SK-N-SH (cell line): ENCODE measurements at regions not wholly inside any gene's neighbourhood (a gene's known extent, or its start where the extent isn't known, plus 50 kb on each side); places are given as distances from the start of the nearest gene placed in this dataset.

Source experiments
- CTCF ChIA-PET: fragments of 300-600, 350-600 bp; formaldehyde crosslinking; extraction: SDS; loops from one replicate; lab custom pipeline; 2021; lab: Yijun Ruan, JAX
- POLR2A ChIA-PET: fragments of 350-600 bp; sonication (Branson Sonifier 250); formaldehyde crosslinking; extraction: SDS; loops from one replicate; lab custom pipeline; 2020; ENCODE audit warnings: antibody characterized with exemption, inconsistent platforms; lab: Yijun Ruan, JAX
- DNase-seq: peaks from one replicate; pipeline ENCODE4 v3.0.0; 2012
- H2AFZ ChIP-seq: fragments of 200-600 bp; sonication (generic); 2 replicates; pipeline ENCODE4 v1.8.1; 2016; ENCODE audit warnings: antibody characterized with exemption, mild to moderate bottlenecking, low read depth
- H3F3A ChIP-seq: fragments of 200-600 bp; sonication (generic); replicated peaks from 2 replicates; pipeline ENCODE3; 2016; ENCODE audit warnings: antibody characterized with exemption, mild to moderate bottlenecking; ENCODE audit not compliant: insufficient read depth
- H3K27ac ChIP-seq, 2 experiments: fragments of 200-500 bp in 1 of 2; fragments of 200-600 bp in 1 of 2; sonication (Bioruptor generic) in 1 of 2; sonication (generic), shearing (Covaris generic) in 1 of 2; 2 replicates each; pipeline versions ENCODE4 v1.5.1 to v1.6.1; 2014 to 2016; ENCODE audit warnings: low read depth in 2 of 2, inconsistent platforms in 1 of 2, low read length in 1 of 2, mild to moderate bottlenecking in 1 of 2, mixed read lengths in 1 of 2
- H3K27me3 ChIP-seq: fragments of 200-600 bp; sonication (generic), shearing (Covaris generic); 2 replicates; pipeline ENCODE4 v1.6.1; 2016; ENCODE audit warnings: mixed run types; ENCODE audit not compliant: insufficient read depth
- H3K36me3 ChIP-seq, 2 experiments: fragments of 200-500 bp in 1 of 2; fragments of 200-600 bp in 1 of 2; sonication (Bioruptor generic) in 1 of 2; sonication (generic) in 1 of 2; replicated peaks in 1 of 2; 2 replicates each; pipeline versions ENCODE3 to v1.5.1; 2014 to 2016; ENCODE audit warnings: low read length in 1 of 2, mild to moderate bottlenecking in 1 of 2; ENCODE audit not compliant: insufficient read depth in 2 of 2, control insufficient read depth in 1 of 2
- H3K4me1 ChIP-seq, 2 experiments: fragments of 200-500 bp in 1 of 2; fragments of 200-600 bp in 1 of 2; sonication (Bioruptor generic) in 1 of 2; sonication (generic), shearing (Covaris generic) in 1 of 2; 2 replicates each; pipeline versions ENCODE4 v1.5.1 to v1.6.1; 2014 to 2016; ENCODE audit warnings: low read depth in 1 of 2, low read length in 1 of 2, mixed run types in 1 of 2; ENCODE audit not compliant: insufficient read depth in 2 of 2, control insufficient read depth in 1 of 2
- H3K4me2 ChIP-seq: fragments of 200-600 bp; sonication (generic), shearing (Covaris generic); 2 replicates; pipeline ENCODE4 v1.6.1; 2017; ENCODE audit warnings: mixed run types
- H3K4me3 ChIP-seq, 2 experiments: fragments of 200-500 bp in 1 of 2; fragments of 200-600 bp in 1 of 2; sonication (Bioruptor generic) in 1 of 2; sonication (generic), shearing (Covaris generic) in 1 of 2; 2 replicates each; pipeline versions ENCODE4 v1.5.1 to v1.8.1; 2014 to 2016; ENCODE audit warnings: low read depth in 2 of 2, inconsistent platforms in 1 of 2, low read length in 1 of 2, mild to moderate bottlenecking in 1 of 2, mixed read lengths in 1 of 2, moderate library complexity in 1 of 2
- H3K79me2 ChIP-seq: fragments of 200-600 bp; sonication (generic); 2 replicates; pipeline ENCODE4 v1.8.1; 2017; ENCODE audit warnings: mild to moderate bottlenecking; ENCODE audit not compliant: insufficient read depth
- H3K9ac ChIP-seq: fragments of 200-600 bp; sonication (generic); 2 replicates; pipeline ENCODE4 v1.6.1; 2017; ENCODE audit warnings: mixed run types
- H3K9me2 ChIP-seq: fragments of 200-600 bp; sonication (generic); 2 replicates; pipeline ENCODE4 v1.6.1; 2017; ENCODE audit warnings: mixed run types
- H3K9me3 ChIP-seq: fragments of 200-600 bp; sonication (generic); 2 replicates; pipeline ENCODE4 v1.6.1; 2017; ENCODE audit warnings: mixed run types, mild to moderate bottlenecking, moderate library complexity
- H4K20me1 ChIP-seq: fragments of 200-600 bp; sonication (generic); 2 replicates; pipeline ENCODE4 v1.6.1; 2017; ENCODE audit warnings: mild to moderate bottlenecking, mixed run types; ENCODE audit not compliant: insufficient read depth
- CTCF ChIP-seq: fragments of 200-600 bp; sonication (generic); IDR thresholded peaks from 2 replicates; pipeline ENCODE4 v1.6.1; 2017; ENCODE audit warnings: antibody characterized with exemption, mild to moderate bottlenecking, moderate library complexity
- ELF1 ChIP-seq: IDR thresholded peaks from 2 replicates; pipeline ENCODE4 v1.4.0; 2012
- EP300 ChIP-seq, 2 experiments: IDR thresholded peaks; 2 replicates each; pipeline versions ENCODE4 v1.4.0 to v1.6.1; 2012; ENCODE audit warnings: borderline replicate concordance in 1 of 2, low read depth in 1 of 2, low read length in 1 of 2
- EZH2phosphoT487 ChIP-seq: fragments of 200-600 bp; sonication (generic); IDR thresholded peaks from 2 replicates; pipeline ENCODE4 v1.6.1; 2017; ENCODE audit warnings: low read depth, mixed run types, mild to moderate bottlenecking, antibody characterized with exemption, moderate library complexity, borderline replicate concordance
- FOSL2 ChIP-seq: IDR thresholded peaks from 2 replicates; pipeline ENCODE4 v1.4.0; 2012; ENCODE audit warnings: low read depth, mild to moderate bottlenecking, moderate library complexity, borderline replicate concordance
- GATA2 ChIP-seq: sonication (generic); formaldehyde crosslinking; IDR thresholded peaks from 2 replicates; pipeline ENCODE4 v1.5.0; 2020; ENCODE audit warnings: mild to moderate bottlenecking, missing genetic modification reagents
- IRF3 ChIP-seq: fragments of 150-350 bp; IDR thresholded peaks from 2 replicates; pipeline ENCODE4 v1.6.1; 2016; ENCODE audit warnings: mild to moderate bottlenecking, low read depth, low read length
- MEF2A ChIP-seq: IDR thresholded peaks from 2 replicates; pipeline ENCODE4 v1.4.0; 2012; ENCODE audit warnings: low read depth, borderline replicate concordance
- NFIC ChIP-seq: IDR thresholded peaks from 2 replicates; pipeline ENCODE4 v1.4.0; 2012; ENCODE audit warnings: borderline replicate concordance
- POLR2AphosphoS5 ChIP-seq: IDR thresholded peaks from 2 replicates; pipeline ENCODE4 v1.6.1; 2012; ENCODE audit warnings: low read depth, low read length
- SIN3A ChIP-seq: IDR thresholded peaks from 2 replicates; pipeline ENCODE4 v1.6.1; 2012; ENCODE audit warnings: low read depth, mild to moderate bottlenecking, low read length, moderate library complexity, borderline replicate concordance
- TCF12 ChIP-seq: IDR thresholded peaks from 2 replicates; pipeline ENCODE4 v1.4.0; 2012
- USF1 ChIP-seq: IDR thresholded peaks from 2 replicates; pipeline ENCODE4 v1.4.0; 2012; ENCODE audit warnings: low read depth, borderline replicate concordance
- WGBS: methylation state at CpG from one replicate; pipeline ENCODE4 v1.1.6; 2017; ENCODE audit warnings: low lambda C conversion rate; 5-methylcytosine and 5-hydroxymethylcytosine counted together
- TF ChIP-seq, protein P1 (sequence below): IDR thresholded peaks from 2 replicates; pipeline ENCODE4 v1.4.0; 2012; ENCODE audit warnings: low read depth, borderline replicate concordance
- TF ChIP-seq, protein P2 (sequence below): IDR thresholded peaks from 2 replicates; pipeline ENCODE4 v1.4.0; 2012; ENCODE audit warnings: low read depth

- Histone ChIP-seq H3K79me2 (no peaks in the 10 kb centered on the region), H3K27ac (no peak overlapping the region), H3K9ac (no peak overlapping the region), H3K4me2 (no peak overlapping the region), H3K9me2 (no peaks in the 10 kb centered on the region), H3K27me3 (peaks cover 69% of the 10 kb centered on the region; the same call in 1 of the 2 replicates), H3F3A (no peaks in the 10 kb centered on the region), H4K20me1 (no peaks in the 10 kb centered on the region), H3K4me3 (no peak overlapping the region), H3K9me3 (no peaks in the 10 kb centered on the region), H2AFZ (no peak overlapping the region)
- ChIA-PET CTCF (no interaction called here), POLR2A (no interaction called here)
- DNase-seq: no peak
- WGBS: 23% methylated on average over 3 of the region's 3 CpGs
- TF ChIP-seq EP300 (IDR thresholded peaks at IDR 0.05; ENCODE audit: borderline replicate concordance in 1 of 2, low read depth in 1 of 2, low read length in 1 of 2) (no peak), FOSL2 (no peak), GATA2 (CRISPR knock-in tag) (no peak), SIN3A (no peak), EZH2phosphoT487 (no peak), IRF3 (no peak)
- TF ChIP-seq, protein P1, sequence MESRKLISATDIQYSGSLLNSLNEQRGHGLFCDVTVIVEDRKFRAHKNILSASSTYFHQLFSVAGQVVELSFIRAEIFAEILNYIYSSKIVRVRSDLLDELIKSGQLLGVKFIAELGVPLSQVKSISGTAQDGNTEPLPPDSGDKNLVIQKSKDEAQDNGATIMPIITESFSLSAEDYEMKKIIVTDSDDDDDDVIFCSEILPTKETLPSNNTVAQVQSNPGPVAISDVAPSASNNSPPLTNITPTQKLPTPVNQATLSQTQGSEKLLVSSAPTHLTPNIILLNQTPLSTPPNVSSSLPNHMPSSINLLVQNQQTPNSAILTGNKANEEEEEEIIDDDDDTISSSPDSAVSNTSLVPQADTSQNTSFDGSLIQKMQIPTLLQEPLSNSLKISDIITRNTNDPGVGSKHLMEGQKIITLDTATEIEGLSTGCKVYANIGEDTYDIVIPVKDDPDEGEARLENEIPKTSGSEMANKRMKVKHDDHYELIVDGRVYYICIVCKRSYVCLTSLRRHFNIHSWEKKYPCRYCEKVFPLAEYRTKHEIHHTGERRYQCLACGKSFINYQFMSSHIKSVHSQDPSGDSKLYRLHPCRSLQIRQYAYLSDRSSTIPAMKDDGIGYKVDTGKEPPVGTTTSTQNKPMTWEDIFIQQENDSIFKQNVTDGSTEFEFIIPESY: no peak
- TF ChIP-seq, all 33 proteins: peak for 0
- Histone ChIP-seq H3K36me3 (no peaks in the 10 kb centered on the region), H3K4me1 (no peaks in the 10 kb centered on the region)
These were observed 73.0 kb upstream of the FOXF1 start for GRCh38 chr16:86437348-86437747.

- ChIA-PET POLR2A (no interaction called here), CTCF (no interaction called here)
- H3K9ac ChIP-seq: no peak overlapping the region
- H3K27me3 ChIP-seq: peaks cover 75% of the 10 kb centered on the region; the same call in 1 of the 2 replicates
- no peak overlapping the region for H3K4me3 ChIP-seq
- no peaks in the 10 kb centered on the region; a peak in 1 of 4 replicates for H3K4me1 ChIP-seq
- no peak overlapping the region for H3K27ac ChIP-seq
- 36% methylated on average over 9 of the region's 9 CpGs for WGBS
- H2AFZ ChIP-seq: no peak overlapping the region
- no peaks in the 10 kb centered on the region for H3K9me3 ChIP-seq
- no peak for DNase-seq
- no peaks in the 10 kb centered on the region for H3F3A ChIP-seq
- no peaks in the 10 kb centered on the region for H3K79me2 ChIP-seq
- H4K20me1 ChIP-seq: no peaks in the 10 kb centered on the region
- no peak overlapping the region for H3K4me2 ChIP-seq
- TF ChIP-seq CTCF (no peak), NFIC (no peak), ELF1 (no peak), USF1 (no peak), MEF2A (no peak), TCF12 (no peak), POLR2AphosphoS5 (no peak)
- TF ChIP-seq, protein P2, sequence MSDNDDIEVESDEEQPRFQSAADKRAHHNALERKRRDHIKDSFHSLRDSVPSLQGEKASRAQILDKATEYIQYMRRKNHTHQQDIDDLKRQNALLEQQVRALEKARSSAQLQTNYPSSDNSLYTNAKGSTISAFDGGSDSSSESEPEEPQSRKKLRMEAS: no peak
- H3K9me2 ChIP-seq: no peaks in the 10 kb centered on the region
- no peaks in the 10 kb centered on the region for H3K36me3 ChIP-seq
These were observed 67.6 kb upstream of the FOXF1 start for GRCh38 chr16:86442703-86443102.
